Transverse colon (tissue), 4 donors: ENCODE measurements at regions not wholly inside any gene's neighbourhood (a gene's known extent, or its start where the extent isn't known, plus 50 kb on each side); places are given as distances from the start of the nearest gene placed in this dataset.

Experiments
- DNase-seq: peaks from one replicate; pipeline ENCODE4 v3.0.0-alpha.2; 2019
- H3K27ac ChIP-seq, 4 donors: fragments of 200-600 bp; sonication (generic); 2 replicates each; pipeline ENCODE4 v1.5.1; 2016 to 2018; ENCODE audit warnings: inconsistent platforms in 4 of 4
- H3K27me3 ChIP-seq: fragments of 200-600 bp; sonication (generic); 2 replicates; pipeline ENCODE4 v1.5.1; 2017; ENCODE audit warnings: inconsistent platforms
- H3K36me3 ChIP-seq, 4 donors: fragments of 200-600 bp; sonication (generic); 2 replicates each; pipeline ENCODE4 v1.5.1; 2017 to 2019; ENCODE audit warnings: inconsistent platforms in 4 of 4
- H3K4me1 ChIP-seq, 4 donors: fragments of 200-600 bp; sonication (generic); 2 replicates each; pipeline ENCODE4 v1.5.1; 2017 to 2020; ENCODE audit warnings: inconsistent platforms in 4 of 4
- H3K4me3 ChIP-seq, 4 donors: fragments of 200-600 bp; sonication (generic); 1 replicate in 1 of 4; 2 replicates in 3 of 4; pipeline versions ENCODE4 v1.5.1 to v1.6.1; 2017 to 2019; ENCODE audit warnings: inconsistent platforms in 4 of 4
- H3K9me3 ChIP-seq, 2 donors: fragments of 200-600 bp; sonication (generic); 2 replicates each; pipeline ENCODE4 v1.5.1; 2017 to 2019; ENCODE audit warnings: inconsistent platforms in 2 of 2
- CTCF ChIP-seq, 5 experiments: fragments of 200-600 bp in 3 of 5; fragments of 450-650 bp in 2 of 5; sonication (generic) in 3 of 5; IDR thresholded peaks; 1 replicate in 2 of 5; 2 replicates in 3 of 5; pipeline ENCODE4 v1.5.1; 2016 to 2017; ENCODE audit warnings: antibody characterized with exemption in 5 of 5, inconsistent platforms in 3 of 5, mild to moderate bottlenecking in 2 of 5, moderate library complexity in 1 of 5
- EP300 ChIP-seq: sonication (generic); formaldehyde crosslinking; IDR thresholded peaks from one replicate; pipeline ENCODE4 v1.6.1; 2017; ENCODE audit warnings: antibody characterized with exemption, low read depth
- POLR2A ChIP-seq: fragments of 450-650 bp; IDR thresholded peaks from one replicate; pipeline ENCODE4 v1.6.1; 2016; ENCODE audit warnings: antibody characterized with exemption, mild to moderate bottlenecking, moderate library complexity
- POLR2AphosphoS5 ChIP-seq, 3 donors: sonication (generic); formaldehyde crosslinking; IDR thresholded peaks; one replicate each; pipeline ENCODE4 v1.6.1; 2016; ENCODE audit warnings: antibody characterized with exemption in 3 of 3
- WGBS, 2 donors: methylation state at CpG; one replicate each; pipeline ENCODE4 v1.1.5; 2018; ENCODE audit warnings: low coverage in 1 of 2; 5-methylcytosine and 5-hydroxymethylcytosine counted together
- in situ Hi-C, 4 donors: fragments of 200-750 bp; cut with MboI; loops; one replicate each; pipeline versions ENCODE4 v1.15.0 to v1.15.1; 2017; ENCODE audit warnings: low sequenced_read_pairs in 3 of 4, low pct_ligation_motif_present in 1 of 4, low pct_unique_long_range_greater_than_20kb in 1 of 4
- intact Hi-C: fragments of 100-400 bp; cut with DNase I; formaldehyde crosslinking; loops from one replicate; pipeline ENCODE4 v1.15.1; 2023; ENCODE audit warnings: low total_unique reads

- intact Hi-C loops (no loop called here), in situ Hi-C loops (no loop called here)
- H3K4me1 ChIP-seq = no peaks in the 10 kb centered on the region
- no peak overlapping the region for H3K4me3 ChIP-seq
- 77 to 80% methylated on average over 3 to 5 of the region's 5 CpGs for WGBS, 2 donors
- H3K27me3 ChIP-seq = no peaks in the 10 kb centered on the region
- peaks cover 4 to 10% of the 10 kb centered on the region in 2 donors for H3K9me3 ChIP-seq
- DNase-seq = no peak
- TF ChIP-seq CTCF (IDR thresholded peaks at IDR 0.05) (no peak), POLR2AphosphoS5 (IDR thresholded peaks at IDR 0.05) (no peak), POLR2A (no peak), EP300 (no peak)
- no peak overlapping the region for H3K27ac ChIP-seq
- H3K36me3 ChIP-seq = no peaks in the 10 kb centered on the region
Measured at GRCh38 chr6:106897580-106897979, 76.9 kb downstream of the CD24 start.

- in situ Hi-C loops (no loop called here), intact Hi-C loops (no loop called here)
- no peaks in the 10 kb centered on the region for H3K4me1 ChIP-seq
Measured at GRCh38 chr6:106895703-106896040, 78.9 kb downstream of the CD24 start.

DNA sequence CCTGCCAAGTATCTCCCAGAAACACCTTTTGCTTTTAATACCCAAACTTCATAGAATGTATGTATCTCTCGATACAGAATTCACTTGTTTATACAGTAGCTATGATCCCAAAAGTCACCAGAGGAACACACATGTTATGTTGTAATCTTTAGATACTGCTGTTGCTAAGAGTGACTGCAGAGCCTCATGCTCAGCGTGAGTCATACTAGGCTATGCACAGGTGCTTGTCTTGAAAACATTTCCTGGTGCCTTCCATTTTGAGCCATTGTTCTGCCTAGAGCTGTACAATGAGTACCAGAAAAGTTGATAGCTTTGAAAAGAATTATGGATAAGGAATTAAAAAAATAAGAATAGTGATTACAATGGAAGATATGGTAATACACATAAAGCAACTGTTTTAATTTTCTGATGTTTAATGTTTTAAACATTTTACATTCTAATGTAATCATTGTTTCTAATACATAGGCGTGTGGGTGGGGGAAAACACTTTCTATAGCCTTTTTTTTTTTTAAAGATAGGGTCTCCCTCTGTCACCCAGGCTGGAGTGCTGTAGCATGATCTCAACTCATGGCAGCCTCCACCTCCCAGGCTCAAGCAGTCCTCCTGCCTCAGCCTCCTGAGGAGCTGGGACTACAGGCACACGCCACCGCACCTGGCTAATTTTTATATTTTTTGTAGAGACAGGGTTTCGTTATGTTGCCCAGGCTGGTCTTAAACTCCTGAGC is 79.4 kb downstream of the CD24 start:
- Histone ChIP-seq H3K27me3 (no peaks in the 10 kb centered on the region), H3K9me3 (no peaks in the 10 kb centered on the region), H3K4me1 (no peaks in the 10 kb centered on the region), H3K36me3 (no peaks in the 10 kb centered on the region), H3K27ac (no peak overlapping the region), H3K4me3 (no peak overlapping the region)
- in situ Hi-C loops (no loop called here), intact Hi-C loops (no loop called here)
- TF ChIP-seq POLR2AphosphoS5 (IDR thresholded peaks at IDR 0.05) = no peak
- no peak for TF ChIP-seq EP300
- no peak for TF ChIP-seq POLR2A
- no peak for TF ChIP-seq CTCF (IDR thresholded peaks at IDR 0.05)
- no peak for DNase-seq
- 88 to 98% methylated on average over 5 to 6 of the region's 6 CpGs for WGBS, 2 donors

More at GRCh38 chr6:106895703-106896040, 78.9 kb downstream of the CD24 start:
- WGBS, 2 donors = 86 to 89% methylated on average over 4 to 5 of the region's 5 CpGs
- H3K4me3 ChIP-seq = no peak overlapping the region
- no peaks in the 10 kb centered on the region for H3K36me3 ChIP-seq
- no peak overlapping the region for H3K27ac ChIP-seq
- no peaks in the 10 kb centered on the region for H3K27me3 ChIP-seq
- peaks cover 0 to under 1% of the 10 kb centered on the region in 2 donors for H3K9me3 ChIP-seq
- TF ChIP-seq POLR2A (no peak), EP300 (no peak), POLR2AphosphoS5 (IDR thresholded peaks at IDR 0.05) (no peak), CTCF (IDR thresholded peaks at IDR 0.05) (no peak)
- DNase-seq = no peak

- Histone ChIP-seq H3K27ac (no peak overlapping the region), H3K27me3 (no peaks in the 10 kb centered on the region), H3K4me1 (peaks cover 0 to 4% (median 0%) of the 10 kb centered on the region in 4 donors), H3K9me3 (no peaks in the 10 kb centered on the region), H3K4me3 (no peak overlapping the region), H3K36me3 (no peaks in the 10 kb centered on the region)
- TF ChIP-seq POLR2A = no peak
- no peak for TF ChIP-seq POLR2AphosphoS5 (IDR thresholded peaks at IDR 0.05)
- TF ChIP-seq CTCF (IDR thresholded peaks at IDR 0.05) = no peak
- TF ChIP-seq EP300 = no peak
- WGBS, 2 donors = 92% methylated on average over 5 of the region's 5 CpGs; no CpG with 5 or more reads in 1 of the 2 donors
- intact Hi-C loops = no loop called here
- DNase-seq = no peak
- in situ Hi-C loops = no loop called here
Measured at GRCh38 chr6:106892186-106892585, 82.3 kb downstream of the CD24 start.
